ENCODE measurements at regions not wholly inside any gene's neighbourhood (a gene's known extent, or its start where the extent isn't known, plus 50 kb on each side); places are given as distances from the start of the nearest gene placed in this dataset.
A peak's percentile ranks its signal among the peaks of the same experiment; 100 is the strongest.

- 19 to 22% methylated on average over 22 to 29 of the region's 34 CpGs for WGBS, 2 donors
- intact Hi-C loops (cut with DNase I; ENCODE audit: low total_unique reads), result no loop called here
- H3K4me3 ChIP-seq (ENCODE audit: low read depth, poor library complexity, severe bottlenecking), result peak overlapping the region; percentile 20
- TF ChIP-seq CTCF (IDR thresholded peaks at IDR 0.05) (no peak), POLR2A (IDR thresholded peaks at IDR 0.05) (no peak)
- DNase-seq (ENCODE audit: low spot score in 2 of 2), result peak; percentile 89 to 96
Observed at GRCh38 chr2:2613279-2614199, 282.5 kb upstream of the MYT1L start.

- intact Hi-C loops (cut with DNase I; ENCODE audit: low total_unique reads), result no loop called here
- TF ChIP-seq CTCF (IDR thresholded peaks at IDR 0.05) (no peak), POLR2A (IDR thresholded peaks at IDR 0.05) (no peak)
- no peak overlapping the region for H3K4me3 ChIP-seq (ENCODE audit: low read depth, poor library complexity, severe bottlenecking)
- no peak for DNase-seq (ENCODE audit: low spot score in 2 of 2)
Observed at GRCh38 chr2:2610751-2611150, 279.7 kb upstream of the MYT1L start.

GRCh38 chr2:2600366-2600765, 269.3 kb upstream of the MYT1L start:
- intact Hi-C loops (cut with DNase I; ENCODE audit: low total_unique reads), result no loop called here
- H3K4me3 ChIP-seq (ENCODE audit: low read depth, poor library complexity, severe bottlenecking), result no peak overlapping the region
- no peak for DNase-seq (ENCODE audit: low spot score in 2 of 2)
- 63 to 65% methylated on average over 8 of the region's 8 CpGs for WGBS, 2 donors
- TF ChIP-seq CTCF (IDR thresholded peaks at IDR 0.05), result no peak
- TF ChIP-seq POLR2A (IDR thresholded peaks at IDR 0.05), result no peak

GRCh38 chr2:2599441-2599840, 268.4 kb upstream of the MYT1L start:
- intact Hi-C loops (cut with DNase I; ENCODE audit: low total_unique reads), result no loop called here
- no peak overlapping the region for H3K4me3 ChIP-seq (ENCODE audit: low read depth, poor library complexity, severe bottlenecking)
- no peak for TF ChIP-seq POLR2A (IDR thresholded peaks at IDR 0.05)
- no peak for DNase-seq (ENCODE audit: low spot score in 2 of 2)
- WGBS, 2 donors, result 86 to 91% methylated on average over 8 of the region's 8 CpGs

GRCh38 chr2:2597712-2598111, 266.6 kb upstream of the MYT1L start:
- WGBS, 2 donors, result 87 to 98% methylated on average over 2 of the region's 2 CpGs
- H3K4me3 ChIP-seq (ENCODE audit: low read depth, poor library complexity, severe bottlenecking), result no peak overlapping the region
- intact Hi-C loops (cut with DNase I; ENCODE audit: low total_unique reads), result no loop called here
- TF ChIP-seq POLR2A (IDR thresholded peaks at IDR 0.05) (no peak), CTCF (IDR thresholded peaks at IDR 0.05) (no peak)
- DNase-seq (ENCODE audit: low spot score in 2 of 2), result no peak

- H3K4me3 ChIP-seq (ENCODE audit: low read depth, poor library complexity, severe bottlenecking), result no peak overlapping the region
- no peak for DNase-seq (ENCODE audit: low spot score in 2 of 2)
- TF ChIP-seq CTCF (IDR thresholded peaks at IDR 0.05), result no peak
- TF ChIP-seq POLR2A (IDR thresholded peaks at IDR 0.05), result no peak
- WGBS, 2 donors, result 61 to 66% methylated on average over 6 of the region's 6 CpGs
- intact Hi-C loops (cut with DNase I; ENCODE audit: low total_unique reads), result no loop called here
Observed at GRCh38 chr2:2591542-2591940, 260.5 kb upstream of the MYT1L start.

All from lower leg skin (tissue), 4 donors.